HG03460 (cell line): ENCODE measurements at regions not wholly inside any gene's neighbourhood (a gene's known extent, or its start where the extent isn't known, plus 50 kb on each side); places are given as distances from the start of the nearest gene placed in this dataset.

ENCODE experiments used
- ATAC-seq: cut with Tn5 transposase; IDR thresholded peaks from one replicate; pipeline ENCODE4 v1.9.1; 2021; ENCODE audit not compliant: unreplicated experiment

DNA sequence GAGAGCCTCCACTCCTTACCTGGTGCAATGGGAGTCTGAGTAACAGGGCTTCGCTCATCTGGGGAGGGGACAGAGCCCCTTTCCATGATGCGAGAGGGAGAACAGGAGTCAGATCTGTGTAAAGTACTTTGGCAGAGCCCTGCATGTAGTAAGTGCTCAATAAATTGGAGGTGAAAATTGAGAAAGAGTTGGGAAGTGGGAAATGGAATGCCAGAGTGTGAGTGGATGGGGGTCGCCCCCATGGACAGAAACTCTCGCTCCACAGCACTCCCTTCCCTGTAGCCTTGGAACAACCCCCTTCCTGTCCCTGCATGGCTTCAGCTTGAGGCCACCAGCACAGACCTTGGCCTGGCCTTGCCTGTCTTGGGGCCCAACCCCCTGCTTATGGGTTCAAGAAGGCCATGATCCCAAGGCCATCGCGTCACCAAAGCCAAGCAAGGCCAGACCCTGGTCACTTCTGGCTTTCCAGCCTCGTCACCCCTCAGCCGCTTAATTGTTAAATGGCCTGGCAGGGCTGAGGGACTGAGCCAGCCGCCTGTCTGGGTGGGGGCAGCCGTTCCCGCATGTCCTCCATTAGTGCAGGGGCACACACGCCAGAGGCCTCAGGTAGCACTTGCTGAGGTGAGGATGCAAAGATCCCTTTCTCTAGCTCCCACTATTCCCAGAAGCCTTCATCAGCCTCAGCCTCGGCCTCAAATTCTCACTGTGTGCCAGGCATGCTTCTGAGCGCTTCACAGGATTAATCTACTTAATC is 93.7 kb upstream of the PTPN1 start:
- no peak for ATAC-seq

DNA sequence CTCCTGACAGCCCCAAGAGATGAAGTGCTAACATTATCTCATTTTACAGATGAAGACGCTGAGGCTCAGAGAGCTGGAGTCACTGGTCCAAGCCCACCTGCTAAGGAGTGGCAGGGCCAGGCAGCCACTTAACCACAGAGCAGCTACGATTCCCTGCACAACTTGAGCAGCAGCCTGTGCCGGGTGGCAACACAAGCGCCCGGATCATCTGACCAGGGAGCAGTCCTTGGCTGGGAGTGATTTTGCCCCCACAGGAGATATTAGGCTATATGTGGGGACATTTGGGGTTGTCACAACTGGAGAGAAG is 93.2 kb upstream of the PTPN1 start:
- ATAC-seq, result no peak

DNA sequence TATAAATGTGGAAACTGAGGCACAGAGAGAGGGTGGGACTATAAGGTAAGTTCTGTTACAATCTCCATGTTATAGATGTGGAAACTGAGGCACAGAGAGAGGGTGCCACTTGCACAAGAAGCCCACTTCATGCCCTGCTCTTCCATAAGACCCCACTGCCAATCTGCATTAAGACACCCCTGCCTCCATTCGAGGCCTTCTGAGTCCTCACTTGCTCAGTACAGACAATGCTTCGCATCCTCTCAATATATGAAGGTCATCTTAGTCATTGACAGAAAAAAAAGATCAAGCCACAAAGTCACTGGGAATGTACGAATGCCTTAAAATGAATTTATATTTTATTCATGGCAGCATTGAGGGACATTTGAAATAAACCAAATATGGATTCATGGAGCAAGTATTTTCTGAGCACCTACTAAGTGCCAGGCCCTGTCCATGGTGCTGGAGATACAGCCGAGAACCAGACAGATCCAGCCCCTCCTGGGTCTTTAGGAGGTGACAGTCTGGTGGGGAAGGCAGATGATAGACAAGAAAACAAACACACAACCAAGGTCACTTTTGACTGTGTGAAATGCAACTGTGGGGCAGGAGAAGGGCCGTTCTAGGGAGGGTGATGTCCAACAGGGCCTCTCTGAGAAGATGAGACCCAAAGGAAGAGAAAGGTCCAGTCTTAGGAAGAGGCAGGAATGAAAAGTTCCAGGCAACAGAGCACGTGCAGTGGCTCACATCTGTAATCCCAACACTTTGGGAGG is 92.5 kb upstream of the PTPN1 start:
- ATAC-seq, result no peak

DNA sequence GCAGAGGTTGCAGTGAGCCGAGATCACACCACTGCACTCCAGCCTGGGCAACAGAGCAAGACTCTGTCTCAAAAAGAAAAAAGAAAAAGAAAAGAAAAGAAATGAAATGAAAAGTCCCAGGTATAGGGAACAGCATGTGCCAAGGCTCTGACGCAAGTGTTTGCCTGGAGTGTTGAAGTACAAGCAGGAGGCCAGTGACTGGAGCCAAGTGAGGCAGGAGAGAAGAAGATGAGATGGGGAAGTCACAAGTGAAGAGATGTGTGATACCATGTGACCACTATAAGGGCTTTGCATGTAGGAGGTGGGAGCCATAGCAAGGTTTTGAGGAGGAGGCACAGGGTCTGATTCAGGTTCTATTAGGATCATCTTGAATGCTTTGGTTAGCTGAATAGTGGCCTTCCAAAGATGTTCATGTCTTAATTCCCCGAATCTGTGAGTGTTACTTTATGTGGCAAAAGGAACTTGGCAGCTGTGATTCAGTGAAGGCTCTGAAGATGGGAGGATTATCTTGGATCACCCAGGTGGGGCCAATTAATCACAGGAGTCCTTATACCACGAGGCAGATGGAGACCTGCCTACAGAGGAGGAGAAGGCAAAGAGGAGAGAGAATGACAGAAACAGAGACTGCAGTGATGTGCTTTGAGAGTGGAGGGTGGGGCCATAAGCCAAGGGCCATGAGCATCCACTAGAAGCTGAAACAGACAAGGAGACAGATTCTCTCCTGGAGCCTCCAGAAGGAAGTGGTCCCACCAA is 91.1 kb upstream of the PTPN1 start:
- ATAC-seq, result no peak

DNA sequence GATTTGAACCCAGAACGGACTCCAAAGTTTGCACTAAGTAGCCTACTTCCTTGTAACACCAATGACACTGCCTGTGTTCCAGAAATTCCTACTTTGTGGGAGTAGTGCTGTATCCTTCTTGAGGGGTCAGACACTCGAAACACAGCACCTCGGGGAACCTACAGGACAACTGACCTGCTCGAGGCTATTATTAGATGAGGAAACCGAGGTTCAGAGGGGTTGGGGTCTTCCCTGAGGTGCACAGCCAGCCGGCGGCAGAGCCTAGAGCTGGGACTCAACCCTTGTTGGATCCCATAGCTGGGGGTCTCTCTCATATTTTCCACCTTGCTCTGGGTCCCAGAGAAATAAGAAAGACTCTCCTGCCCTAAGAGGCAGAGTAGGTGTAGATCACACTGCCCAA is 89.8 kb upstream of the PTPN1 start:
- no peak for ATAC-seq

DNA sequence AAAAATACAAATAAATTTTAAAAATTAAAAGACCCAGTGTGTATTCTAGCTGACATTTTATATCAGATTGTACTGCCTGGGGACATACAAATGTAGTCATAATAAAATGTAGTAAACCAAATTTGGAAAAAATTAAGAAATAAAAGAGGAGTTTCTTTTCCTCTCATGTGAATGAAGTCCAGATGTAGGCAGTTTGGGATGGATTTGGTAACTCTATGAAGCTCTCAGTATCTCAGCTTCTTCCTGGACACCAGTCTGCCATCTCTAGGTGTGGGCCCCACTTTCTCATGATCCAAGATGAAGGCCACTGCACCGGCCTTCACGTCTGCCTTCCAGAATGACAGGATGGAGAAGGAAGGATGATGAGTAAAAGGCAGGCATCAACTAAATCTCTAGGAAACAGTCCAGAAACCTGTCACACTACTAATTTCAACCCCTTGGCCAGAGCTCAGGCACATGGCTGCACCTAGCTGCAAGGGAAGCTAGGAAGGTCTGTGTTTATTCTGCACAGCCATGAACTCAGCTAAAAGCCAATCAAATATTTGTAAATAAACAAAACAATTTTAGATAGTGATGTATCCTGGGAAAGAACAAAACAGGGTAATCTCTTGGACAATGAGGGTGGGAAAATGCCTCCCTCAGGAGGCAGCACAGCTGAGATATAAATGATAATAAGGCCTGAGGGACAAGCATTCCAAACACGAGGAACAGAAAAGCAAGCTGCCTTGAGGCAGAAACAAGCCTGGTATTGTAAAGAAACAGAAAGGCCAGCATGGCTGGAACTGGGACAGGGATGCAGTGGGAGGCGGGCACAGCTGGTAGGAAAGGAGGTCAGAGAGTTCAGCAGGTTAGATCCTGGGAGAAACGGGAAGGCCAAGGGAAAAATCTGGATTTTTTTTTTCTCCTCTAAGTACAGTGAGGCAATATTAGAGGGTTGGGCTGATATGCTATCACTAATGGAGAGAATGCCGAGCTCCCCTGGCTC is 88.5 kb upstream of the PTPN1 start:
- ATAC-seq, result no peak

DNA sequence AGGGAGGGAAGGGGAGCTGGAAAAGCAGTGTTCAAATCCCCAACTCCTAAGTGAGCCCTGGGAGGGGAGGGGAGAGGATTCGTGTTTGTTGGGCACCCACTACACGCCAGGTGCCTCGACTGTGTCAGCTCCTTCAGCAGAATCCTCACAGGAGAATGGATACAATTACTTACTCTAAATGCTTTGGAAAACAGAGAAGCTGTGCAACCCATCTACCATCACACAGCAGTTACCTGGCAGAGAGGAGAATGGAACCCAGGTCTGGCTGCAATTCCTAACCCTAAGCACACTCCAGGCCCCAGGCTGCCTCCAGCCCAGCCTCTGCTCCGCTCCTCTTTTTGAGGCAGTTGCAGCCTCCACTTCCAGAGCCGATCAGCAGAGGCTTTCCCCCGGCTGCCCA is 86.4 kb upstream of the PTPN1 start:
- no peak for ATAC-seq

DNA sequence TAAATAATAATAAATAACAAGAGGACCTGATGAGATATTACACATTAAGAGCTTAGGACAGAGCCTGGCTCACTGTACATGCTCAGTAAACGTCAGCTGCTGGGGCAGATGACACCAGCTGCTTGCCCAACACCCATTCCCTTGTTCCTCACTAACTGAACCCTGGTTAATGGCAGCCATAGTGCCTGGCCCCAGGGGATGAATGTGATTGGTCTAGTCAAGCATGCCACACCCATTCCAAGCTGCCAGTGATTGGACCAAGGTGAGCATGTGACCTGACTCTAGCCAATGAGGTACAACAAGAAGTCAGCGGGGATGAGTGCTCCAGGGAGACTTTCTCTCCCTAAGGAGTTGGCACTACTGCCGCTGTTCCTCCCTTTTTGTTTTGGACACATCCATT is 85.1 kb upstream of the PTPN1 start:
- ATAC-seq, result no peak

DNA sequence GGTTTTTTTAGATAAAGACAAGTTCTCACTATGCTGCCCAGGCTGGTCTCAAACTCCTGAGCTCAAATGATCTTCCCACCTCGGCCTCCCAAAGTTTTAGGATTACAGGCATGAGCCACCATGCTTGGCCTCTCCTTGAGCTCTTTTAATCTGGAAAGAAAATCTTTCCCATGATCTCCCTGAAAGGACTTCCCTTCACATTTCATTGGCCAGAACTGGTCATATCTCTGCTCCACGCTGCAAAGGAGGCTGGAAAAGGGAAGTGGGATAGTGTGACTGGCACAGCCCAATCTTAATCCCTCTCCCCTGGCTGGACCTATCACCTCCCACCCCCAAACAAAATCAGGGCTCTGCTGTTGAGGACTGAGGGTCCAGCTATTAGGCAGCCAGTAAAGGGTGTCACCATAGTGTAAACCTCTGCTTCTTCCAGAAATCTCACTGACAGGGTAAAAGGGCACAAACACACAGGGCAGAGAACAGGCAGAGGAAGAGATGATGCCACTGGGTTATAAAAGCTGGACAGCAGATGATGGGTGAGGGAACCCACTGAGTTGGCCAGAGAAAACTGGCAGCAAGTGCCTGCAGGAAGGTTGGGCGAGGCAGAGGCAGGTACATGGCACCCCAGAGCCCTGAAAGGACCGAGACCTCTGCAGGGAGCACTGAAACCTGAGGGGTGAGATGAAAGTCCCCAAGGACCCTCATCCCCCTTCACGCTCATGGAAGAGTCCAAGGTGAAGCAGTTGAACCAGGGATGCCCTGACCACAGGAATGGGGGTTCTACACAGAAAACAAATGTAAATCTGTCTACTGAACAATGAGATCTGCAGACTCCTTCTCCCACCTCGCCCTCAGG is 83.1 kb upstream of the PTPN1 start:
- no peak for ATAC-seq

DNA sequence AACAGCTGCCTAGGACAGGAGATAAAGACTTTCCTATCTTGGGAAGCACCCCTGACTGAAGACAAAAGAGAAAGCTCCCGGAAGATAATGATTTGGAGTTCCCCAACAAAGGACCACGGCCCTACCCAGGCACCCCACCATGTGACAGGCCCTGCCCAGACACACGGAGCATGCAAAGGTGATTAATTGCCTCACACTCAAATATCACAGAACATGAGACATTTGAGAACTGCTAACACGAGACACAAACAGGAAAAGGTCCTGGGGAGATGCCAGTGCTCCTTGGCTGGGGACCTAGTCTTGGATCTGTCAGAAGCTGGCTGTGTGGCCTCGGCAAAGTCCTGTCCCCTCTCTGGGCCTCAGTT is 82.5 kb upstream of the PTPN1 start:
- no peak for ATAC-seq

DNA sequence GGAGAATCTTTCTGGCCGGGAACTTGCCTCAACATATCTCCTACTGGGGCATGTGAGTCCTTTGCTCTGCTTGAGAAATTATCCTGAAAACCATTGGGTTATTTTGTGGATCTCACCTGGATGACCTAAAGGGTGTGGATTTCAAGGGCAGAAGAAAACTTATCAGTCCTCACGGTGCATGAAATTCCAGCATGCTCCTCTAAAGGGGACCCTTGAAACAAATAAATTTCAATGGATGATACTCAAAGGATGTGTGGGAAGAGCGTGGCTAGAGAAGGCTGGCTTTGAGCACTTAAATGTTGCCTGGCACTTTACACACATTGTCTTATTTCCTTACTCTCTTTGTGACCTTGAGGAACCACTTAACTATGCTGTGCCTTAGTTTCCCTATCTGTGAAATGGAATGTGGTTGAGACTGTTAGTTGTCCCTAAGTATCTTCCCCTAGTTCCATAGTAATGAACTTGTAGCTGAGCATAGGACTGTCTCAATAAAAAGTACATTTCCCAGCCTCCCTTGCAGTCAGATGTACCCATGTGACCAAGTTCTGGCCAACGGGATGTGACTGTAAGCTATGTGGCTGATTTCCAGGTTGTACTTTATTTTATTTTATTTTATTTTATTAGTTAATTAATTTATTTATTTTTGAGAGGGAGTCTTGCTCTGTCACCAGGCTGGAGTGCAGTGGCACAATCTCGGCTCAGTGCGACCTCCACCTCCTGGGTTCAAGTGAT is 81.9 kb upstream of the PTPN1 start:
- no peak for ATAC-seq

DNA sequence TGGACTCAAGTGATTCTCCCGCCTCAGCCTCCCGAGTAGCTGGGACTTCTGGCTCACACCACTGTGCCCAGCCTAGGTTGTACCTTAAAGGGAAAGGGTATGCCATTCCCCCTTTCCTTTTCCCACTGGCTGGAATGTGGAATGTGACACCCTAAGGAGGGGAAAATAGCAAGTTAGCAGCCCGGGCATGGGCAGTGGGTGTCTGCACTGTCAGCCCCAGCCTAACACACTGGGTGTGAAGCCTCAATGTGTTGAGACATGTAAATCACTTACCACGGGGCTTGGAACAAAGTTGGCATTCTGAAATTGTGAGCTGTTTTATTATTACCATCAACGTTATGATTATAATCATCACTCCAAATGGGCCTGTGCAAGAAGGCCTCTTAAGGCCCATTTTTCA is 80.8 kb upstream of the PTPN1 start:
- no peak for ATAC-seq

DNA sequence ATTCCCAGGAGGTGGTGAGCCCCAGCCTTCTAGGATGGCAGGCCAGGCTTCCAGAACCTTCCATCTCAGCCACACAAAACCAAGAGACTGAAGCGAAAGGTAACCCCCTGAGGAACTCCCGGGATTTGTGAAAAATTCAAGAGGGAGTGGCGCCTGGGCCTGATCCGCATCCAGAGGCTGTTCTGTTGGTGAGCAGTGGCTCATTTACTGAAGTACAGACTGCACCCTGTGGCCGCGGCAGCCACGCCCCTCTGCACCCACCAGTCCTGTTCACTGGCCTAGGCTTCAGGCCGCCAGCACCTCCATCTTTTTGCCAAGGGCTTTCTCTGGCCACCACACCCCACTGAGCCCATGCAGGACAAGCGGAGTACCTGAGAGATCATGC is 79.1 kb upstream of the PTPN1 start:
- ATAC-seq, result no peak

DNA sequence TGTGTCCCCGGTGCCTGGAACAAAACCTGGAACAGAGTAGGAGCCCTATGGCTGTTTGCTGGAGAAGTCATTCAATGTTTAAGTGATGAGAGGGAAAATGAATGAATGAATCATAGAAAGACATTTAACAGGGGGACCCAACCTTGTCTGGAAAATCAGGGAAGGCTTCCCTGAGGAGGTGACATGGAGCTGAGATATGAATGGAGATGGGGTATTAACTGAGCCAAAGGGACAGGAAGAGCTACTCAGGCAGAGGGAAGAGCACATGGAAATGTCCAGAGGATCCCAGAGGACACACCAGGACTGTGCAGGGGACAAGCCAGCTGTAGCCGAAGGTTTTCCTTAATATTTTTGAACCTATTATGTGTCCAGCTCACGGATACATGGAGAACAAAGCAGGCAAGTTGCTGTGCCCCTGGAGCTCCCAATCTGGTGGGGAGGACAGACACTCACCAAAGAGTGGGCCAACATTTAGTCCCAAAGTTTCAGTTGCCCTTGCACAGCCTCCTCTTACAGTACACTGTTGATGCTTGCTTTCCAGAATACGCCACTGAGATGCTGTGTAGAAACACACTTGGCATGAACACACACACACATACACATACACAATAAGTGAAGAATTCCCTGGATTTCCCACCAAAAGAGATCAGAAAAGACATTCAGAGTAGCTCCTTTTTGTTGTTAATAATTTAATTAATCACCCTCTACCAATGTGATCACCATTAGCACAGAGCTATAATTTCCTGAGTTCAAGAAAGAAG is 77.0 kb upstream of the PTPN1 start:
- ATAC-seq, result no peak

DNA sequence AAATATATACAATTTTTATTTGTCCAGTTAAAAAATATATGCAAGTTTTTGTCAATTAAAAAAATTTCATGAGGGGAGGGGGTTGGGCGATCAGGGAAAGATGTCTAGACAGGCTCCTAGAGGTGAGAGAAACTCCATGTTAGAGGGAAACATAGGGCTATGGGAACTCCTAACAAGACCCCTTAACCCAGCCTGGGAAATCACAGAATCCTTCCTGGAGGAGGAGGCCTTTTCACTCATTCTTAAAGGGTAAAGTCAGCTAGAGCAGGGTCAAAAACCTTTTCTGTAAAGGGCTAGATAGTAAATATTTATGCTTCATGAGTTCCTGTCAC is 75.9 kb upstream of the PTPN1 start:
- no peak for ATAC-seq

DNA sequence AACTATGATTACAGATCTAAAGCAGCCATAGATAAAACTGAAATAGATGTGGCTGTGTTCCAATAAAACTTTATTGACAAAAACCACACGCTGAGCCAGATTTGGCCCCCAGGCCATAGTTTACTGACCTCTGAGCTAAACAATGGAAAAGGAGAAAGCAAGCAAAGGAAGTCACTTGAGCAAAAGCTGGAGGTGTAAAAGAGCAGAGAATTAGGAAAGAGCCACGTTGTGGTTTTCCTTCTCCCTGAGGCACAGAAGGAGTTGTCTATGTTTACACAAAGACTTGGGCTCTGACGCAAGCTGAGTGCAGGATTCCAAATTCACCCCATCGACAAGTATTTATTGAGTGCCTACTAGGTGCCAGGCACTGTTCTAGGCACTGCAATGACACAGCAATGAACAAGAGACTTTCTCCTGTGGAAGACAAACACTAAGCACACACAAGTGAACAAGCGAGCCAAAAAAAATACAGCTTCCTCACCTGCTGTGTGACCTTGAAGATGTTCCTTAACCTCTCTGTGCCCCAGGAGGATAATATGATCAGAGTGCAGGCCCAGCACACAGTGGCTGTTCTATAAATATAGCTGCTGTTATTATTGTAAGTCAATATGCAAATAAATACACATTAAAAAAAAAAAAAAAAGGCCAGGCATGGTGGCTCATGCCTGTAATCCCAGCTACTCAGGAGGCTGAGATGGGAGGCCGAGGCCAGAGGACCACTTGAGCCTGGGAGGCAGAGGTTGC is 75.4 kb upstream of the PTPN1 start:
- ATAC-seq, result no peak

DNA sequence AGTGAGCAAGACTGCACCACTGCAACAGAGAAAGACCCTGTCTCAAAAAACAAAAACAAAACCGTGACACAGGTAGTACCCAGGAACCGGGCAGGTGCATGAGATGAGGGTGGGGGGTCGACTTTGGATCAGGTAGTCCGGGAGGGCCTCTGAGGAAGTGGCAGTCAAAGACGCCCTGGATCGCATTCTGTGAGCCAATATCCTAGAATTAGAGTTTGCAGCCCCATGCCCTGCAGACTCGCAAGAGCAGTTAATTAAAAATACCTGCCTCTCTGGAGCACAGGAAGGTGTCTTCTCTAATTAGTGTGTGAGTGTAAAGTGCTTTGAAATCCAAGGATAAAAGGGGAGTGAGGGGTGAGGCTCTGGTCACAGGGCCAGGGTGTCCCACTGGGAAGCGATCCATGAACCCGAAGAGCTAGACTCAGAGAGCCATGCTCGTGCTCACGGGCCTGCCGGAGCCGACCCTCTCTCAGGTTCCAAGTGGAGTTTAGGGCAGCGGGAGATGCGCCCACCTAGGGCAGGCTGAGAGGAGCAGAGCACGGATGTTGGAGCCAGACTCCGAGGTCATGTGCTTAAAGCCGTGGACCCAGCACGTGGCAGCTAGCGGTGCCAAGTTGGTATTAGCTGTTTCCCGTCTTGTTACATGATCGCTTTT is 74.7 kb upstream of the PTPN1 start:
- ATAC-seq, result no peak
